ENCODE measurements at regions not wholly inside any gene's neighbourhood (a gene's known extent, or its start where the extent isn't known, plus 50 kb on each side); places are given as distances from the start of the nearest gene placed in this dataset.

DNA sequence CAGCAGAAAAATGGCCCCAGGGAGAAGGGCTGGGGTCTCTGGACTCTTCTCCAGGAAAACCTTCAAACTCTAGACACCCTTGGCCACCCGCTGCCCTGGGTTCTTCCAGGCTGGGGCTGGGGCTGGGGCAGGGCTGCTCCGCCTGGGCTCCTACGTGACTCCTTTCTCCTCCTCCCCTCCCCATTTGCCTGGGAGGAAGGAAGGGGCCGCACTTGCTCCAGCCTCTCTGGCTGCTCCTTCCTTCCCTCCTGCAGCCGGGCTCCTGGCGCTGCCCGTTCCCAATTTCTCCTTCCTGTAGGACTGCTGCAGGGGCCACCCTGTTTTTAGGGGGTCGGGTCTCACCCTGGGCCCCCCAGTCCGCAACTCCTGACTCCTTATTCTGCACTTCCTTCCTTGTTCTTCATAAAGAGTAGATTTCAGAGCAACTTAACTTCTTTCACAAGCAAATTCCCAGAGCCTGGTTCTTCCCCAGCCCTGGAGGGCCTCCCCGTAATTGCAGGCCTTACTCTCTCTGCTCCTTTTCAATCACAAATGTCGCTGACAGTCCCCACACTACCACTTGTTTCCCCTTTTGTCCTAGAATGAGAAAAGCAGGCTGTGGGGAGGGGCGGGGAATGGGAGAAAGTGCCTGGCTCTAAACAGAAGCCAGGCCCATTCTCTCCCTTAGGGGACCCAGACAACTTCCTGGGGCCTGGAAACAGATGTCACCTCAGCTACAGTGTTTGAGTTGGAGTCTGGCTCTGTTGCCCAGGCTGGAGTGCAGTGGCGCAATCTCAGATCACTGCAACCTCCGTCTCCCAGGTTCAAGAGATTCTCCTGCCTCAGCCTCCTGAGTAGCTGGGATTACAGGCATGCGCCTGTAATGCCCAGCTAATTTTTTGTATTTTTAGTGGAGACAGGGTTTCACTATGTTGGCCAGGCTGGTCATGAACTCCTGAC lies 137.8 kb downstream of the ENGASE start:
- no peak for DNase-seq

DNA sequence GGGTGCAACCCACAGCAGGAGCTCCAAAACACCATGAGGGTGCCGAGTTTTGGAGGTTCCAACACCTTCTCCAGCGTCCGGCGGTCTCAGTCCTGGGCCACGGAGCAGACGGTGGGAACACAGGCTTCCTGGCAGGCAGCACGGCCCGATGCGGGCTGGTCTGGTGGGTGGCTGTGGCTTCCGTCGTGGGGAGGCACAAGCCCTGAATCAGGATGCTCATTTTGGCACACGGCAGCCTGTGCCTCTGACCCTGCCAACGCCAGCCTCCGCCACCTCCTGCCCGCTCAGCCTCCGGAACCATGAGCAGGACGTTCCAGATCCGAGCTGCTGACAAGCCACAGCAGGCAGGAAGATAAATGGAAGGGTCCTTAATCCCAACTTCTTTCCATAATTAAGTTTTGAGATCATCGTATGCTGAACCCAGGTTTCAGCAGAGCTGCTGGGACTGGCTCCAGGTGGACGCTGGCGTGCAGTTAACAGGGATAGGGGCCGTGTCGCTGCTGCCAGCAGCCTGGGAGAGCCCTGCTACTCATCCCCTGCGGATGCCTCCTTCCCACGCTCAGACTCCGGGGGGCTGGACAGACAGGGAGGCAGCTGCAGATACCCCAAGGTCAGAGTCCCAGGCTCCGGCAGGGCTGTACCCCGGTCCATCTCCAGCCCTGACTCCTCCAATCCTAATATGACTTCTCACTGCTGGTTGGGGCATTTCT lies 136.6 kb downstream of the ENGASE start:
- DNase-seq, result no peak

GRCh38 chr17:79210638-79211037 lies 136.0 kb downstream of the ENGASE start:
- no peak for DNase-seq

- no peak for DNase-seq
These were observed 133.3 kb downstream of the ENGASE start for GRCh38 chr17:79207960-79208359.

- DNase-seq, result no peak
These were observed 131.1 kb downstream of the ENGASE start for GRCh38 chr17:79205688-79206205.

DNA sequence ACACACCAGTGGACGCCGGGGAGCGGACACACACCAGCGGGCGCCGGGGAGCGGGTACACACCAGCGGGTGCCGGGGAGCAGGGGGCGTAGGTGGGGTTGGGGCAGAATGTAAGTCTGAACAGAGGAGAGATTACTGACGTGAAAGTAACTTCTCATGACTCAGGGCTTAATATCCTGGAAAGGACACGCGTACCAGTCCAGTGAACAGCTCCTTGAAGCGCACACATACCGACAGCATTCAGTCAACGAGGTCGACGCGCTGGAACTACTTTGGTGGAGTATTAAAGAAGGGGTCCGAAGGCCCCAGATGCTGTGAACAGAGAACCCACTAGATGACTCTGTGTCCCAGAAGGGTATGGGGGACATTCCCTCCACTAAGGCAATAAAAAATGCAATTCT lies 129.6 kb downstream of the ENGASE start:
- no peak for DNase-seq

DNA sequence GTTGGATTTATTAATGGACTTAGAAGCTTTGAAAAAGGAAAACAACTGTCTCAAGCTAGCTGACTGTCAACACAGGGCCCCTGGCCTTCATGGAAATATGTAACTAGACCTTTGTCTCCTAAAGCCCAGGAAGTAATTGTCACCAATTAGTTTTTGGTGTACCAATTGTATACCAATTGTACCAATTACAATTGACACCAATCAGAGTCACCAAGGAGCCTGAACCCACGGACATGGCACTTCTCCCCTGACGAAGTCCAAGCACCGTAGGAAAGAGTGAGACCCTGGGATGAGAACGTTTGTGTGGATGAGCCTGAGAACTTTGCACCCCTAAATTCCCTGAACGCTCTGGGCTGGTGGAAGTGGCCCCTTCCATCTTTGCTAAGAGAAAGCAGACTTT lies 129.0 kb downstream of the ENGASE start:
- no peak for DNase-seq

GRCh38 chr17:79203016-79203415 lies 128.4 kb downstream of the ENGASE start:
- DNase-seq, result no peak

DNA sequence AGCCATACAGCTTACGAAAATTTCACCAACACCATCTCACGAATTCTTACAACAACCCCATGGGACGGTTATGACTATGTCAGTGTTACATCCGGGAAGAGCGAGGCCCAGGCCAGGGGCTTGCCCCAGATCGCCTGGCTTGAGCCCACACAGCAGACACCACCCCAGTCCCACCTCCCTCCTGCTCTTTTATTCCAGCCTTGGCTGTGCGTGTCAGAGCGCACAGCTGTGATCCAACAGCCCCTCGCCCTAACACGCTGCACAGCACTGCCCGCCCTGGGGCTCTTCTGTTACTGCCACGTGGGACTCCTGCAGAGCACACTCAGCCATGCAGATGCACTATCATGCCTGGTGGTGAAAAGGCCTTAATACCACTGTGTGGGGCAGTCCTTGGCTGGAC lies 127.9 kb downstream of the ENGASE start:
- DNase-seq, result no peak

GRCh38 chr17:79201536-79202227 lies 127.1 kb downstream of the ENGASE start:
- DNase-seq, result no peak

GRCh38 chr17:79201119-79201518 lies 126.5 kb downstream of the ENGASE start:
- DNase-seq, result no peak

GRCh38 chr17:79196913-79197312 lies 122.3 kb downstream of the ENGASE start:
- no peak for DNase-seq

DNA sequence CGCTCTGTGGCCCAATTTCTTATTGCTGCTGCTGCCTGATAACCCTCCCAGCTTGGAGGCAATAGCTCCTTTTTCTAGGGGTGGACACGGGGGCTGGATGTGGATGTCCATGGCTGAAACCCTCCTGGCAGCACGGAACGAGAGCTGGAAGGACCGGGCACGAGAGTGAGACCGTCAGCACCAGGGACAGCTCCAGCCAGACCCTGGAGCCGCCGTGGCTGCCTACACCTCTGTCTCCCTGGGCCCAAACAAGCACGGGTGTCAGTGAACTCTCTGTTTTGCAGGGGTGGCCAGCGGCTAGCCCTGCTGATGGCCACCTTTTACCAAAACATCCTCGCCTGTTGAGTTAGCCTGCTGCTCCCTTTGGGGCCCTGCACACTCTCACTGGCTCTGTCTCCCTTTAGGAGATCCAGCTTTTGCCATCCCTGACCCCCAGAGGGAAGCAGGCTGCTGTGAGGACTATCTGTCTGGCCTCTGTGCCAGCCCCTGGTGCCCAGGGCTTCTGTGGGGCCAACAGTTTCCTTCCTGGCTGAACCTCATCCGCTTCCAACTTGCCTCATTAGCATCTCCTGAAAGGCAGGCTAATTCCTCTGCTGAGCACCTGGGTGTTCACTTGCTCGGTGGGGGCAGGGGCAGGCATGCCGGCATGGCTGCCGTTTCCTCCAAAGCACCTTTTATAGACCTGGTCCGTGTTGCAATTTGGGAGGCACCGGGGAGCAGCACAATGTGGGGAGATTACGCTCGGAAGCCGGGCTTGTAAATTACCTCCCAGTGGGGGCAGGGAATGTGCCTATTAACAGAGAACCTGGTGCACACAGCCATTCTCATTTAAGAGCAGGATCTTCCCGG lies 118.1 kb downstream of the ENGASE start:
- no peak for DNase-seq

- no peak for DNase-seq
These were observed 116.8 kb downstream of the ENGASE start for GRCh38 chr17:79191270-79191934.

GRCh38 chr17:79189305-79189704 lies 114.7 kb downstream of the ENGASE start:
- DNase-seq, result no peak

DNA sequence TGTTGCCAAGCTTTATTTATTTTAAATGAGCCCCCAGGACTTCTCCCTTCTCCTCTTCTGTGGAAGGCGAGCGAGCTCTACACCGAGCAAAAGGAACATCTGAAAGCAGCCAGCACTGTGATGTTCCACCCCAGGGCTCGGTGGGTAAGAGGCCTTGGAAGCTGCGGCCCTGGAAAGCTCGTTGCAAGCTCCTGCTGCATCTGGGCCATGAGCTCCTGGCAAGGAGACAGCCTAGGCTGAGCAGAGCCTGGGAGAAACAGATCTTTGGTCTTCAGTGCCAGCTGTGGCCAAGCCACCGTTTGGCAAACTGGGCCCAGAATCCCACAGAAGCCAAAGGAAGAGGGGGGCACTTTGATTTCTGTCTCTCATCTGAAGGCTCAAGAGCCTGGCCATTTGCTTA lies 114.1 kb downstream of the ENGASE start:
- no peak for DNase-seq

- DNase-seq, result no peak
These were observed 113.4 kb downstream of the ENGASE start for GRCh38 chr17:79188048-79188447.

DNA sequence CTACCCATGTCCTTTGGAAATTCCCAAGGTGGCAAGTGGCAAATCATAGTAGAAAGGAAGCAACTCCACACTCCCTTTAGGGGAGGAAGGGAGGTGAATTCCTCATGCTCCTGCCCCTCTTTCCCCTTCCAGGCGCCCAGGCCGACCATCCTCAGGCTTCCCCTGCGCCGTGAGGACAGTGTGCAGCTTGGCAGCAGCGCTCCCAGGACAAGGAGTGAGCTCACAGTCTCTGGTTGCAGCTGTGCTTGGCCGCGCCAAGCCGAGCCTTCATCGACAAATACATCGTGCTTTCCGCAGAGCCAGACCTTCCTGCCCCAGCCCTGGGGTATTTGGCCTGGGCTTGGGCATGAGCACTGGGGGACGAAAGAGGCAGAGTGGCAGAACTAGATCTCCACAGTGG lies 112.6 kb downstream of the ENGASE start:
- no peak for DNase-seq

- DNase-seq, result no peak
These were observed 111.8 kb downstream of the ENGASE start for GRCh38 chr17:79186406-79186805.

- DNase-seq, result no peak
These were observed 111.0 kb downstream of the ENGASE start for GRCh38 chr17:79185671-79186070.

GRCh38 chr17:79184219-79184618 lies 109.6 kb downstream of the ENGASE start:
- DNase-seq, result no peak
